Stomach (tissue), 8 donors: ENCODE measurements at regions not wholly inside any gene's neighbourhood (a gene's known extent, or its start where the extent isn't known, plus 50 kb on each side); places are given as distances from the start of the nearest gene placed in this dataset.

Source experiments
- DNase-seq, 2 donors: peaks; one replicate each; pipeline versions ENCODE4 v3.0.0 to v3.0.0-alpha.2; 2013 to 2019
- H3K27ac ChIP-seq, 5 donors: fragments of 200-600 bp in 4 of 5; sonication (generic) in 4 of 5; one replicate each; pipeline ENCODE4 v1.5.1; 2013 to 2019; ENCODE audit warnings: mild to moderate bottlenecking in 1 of 5, moderate library complexity in 1 of 5
- H3K27me3 ChIP-seq, 3 donors: fragments of 200-600 bp; sonication (generic); one replicate each; pipeline ENCODE4 v1.5.1; 2017 to 2019; ENCODE audit warnings: mixed run types in 1 of 3
- H3K36me3 ChIP-seq, 4 donors: fragments of 200-600 bp; sonication (generic); 1 replicate in 3 of 4; 2 replicates in 1 of 4; pipeline ENCODE4 v1.5.1; 2016 to 2019
- H3K4me1 ChIP-seq, 4 donors: fragments of 200-600 bp; sonication (generic); one replicate each; pipeline ENCODE4 v1.5.1; 2016 to 2019
- H3K4me3 ChIP-seq, 4 donors: fragments of 200-600 bp; sonication (generic) in 3 of 4; one replicate each; pipeline ENCODE4 v1.5.1; 2016 to 2019; ENCODE audit warnings: mild to moderate bottlenecking in 1 of 4
- H3K9me3 ChIP-seq, 4 donors: fragments of 200-600 bp; sonication (generic); one replicate each; pipeline ENCODE4 v1.5.1; 2016 to 2019
- EP300 ChIP-seq: sonication (generic); formaldehyde crosslinking; IDR thresholded peaks from one replicate; pipeline ENCODE4 v1.6.1; 2017; ENCODE audit warnings: antibody characterized with exemption
- POLR2A ChIP-seq, 4 donors: fragments of 450-650 bp; IDR thresholded peaks; one replicate each; pipeline ENCODE4 v1.6.1; 2016; ENCODE audit warnings: antibody characterized with exemption in 4 of 4, control low read depth in 2 of 4, mild to moderate bottlenecking in 1 of 4, moderate library complexity in 1 of 4
- POLR2AphosphoS5 ChIP-seq, 3 donors: sonication (generic); formaldehyde crosslinking; IDR thresholded peaks; one replicate each; pipeline ENCODE4 v1.6.1; 2016; ENCODE audit warnings: antibody characterized with exemption in 3 of 3
- WGBS, 5 donors: extraction: QIAGEN DNeasy Blood & Tissue Kit in 3 of 5; methylation state at CpG; one replicate each; pipeline versions ENCODE4 v1.1.5 to v1.1.7; 2013 to 2018; 5-methylcytosine and 5-hydroxymethylcytosine counted together
- intact Hi-C: fragments of 100-400 bp; cut with DNase I; formaldehyde crosslinking; loops from one replicate; pipeline ENCODE4 v1.15.1; 2023; ENCODE audit warnings: low total_unique reads
- TF ChIP-seq, protein P1 (sequence below), 7 experiments: fragments of 450-650 bp in 4 of 7; fragments of 200-600 bp in 3 of 7; sonication (generic) in 3 of 7; IDR thresholded peaks; one replicate each; pipeline ENCODE4 v1.5.1; 2016 to 2019; ENCODE audit warnings: antibody characterized with exemption in 7 of 7, control low read depth in 2 of 7, mild to moderate bottlenecking in 1 of 7
- donor health status: healthy with polysubstance abuse.
- donor health status: Bipolar disorder and iron deficiency.
- donor health status: healthy.

DNA sequence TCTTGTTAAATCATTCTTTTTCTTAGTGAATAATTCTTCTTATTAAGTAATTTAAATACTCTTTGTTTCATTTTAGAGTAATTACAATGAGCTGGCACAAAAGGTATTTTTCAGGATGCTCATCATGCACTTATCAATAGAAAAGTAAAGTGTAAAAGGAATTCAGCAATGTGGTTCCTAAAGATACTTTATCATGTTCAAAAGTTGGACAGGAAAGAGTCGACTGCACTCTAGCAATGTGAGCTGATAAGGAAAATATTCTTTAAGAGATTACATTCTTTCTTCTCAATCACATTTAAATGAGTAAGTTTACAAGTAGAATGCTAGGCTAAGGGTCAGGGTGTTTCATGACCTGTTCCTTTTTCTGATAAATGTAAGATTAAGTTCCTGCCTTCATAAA, 609.5 kb upstream of the FAM241A start:
- 0 to 12% (median 9%) methylated on average over 1 of the region's 1 CpG for WGBS, 5 donors
- no peak for TF ChIP-seq POLR2AphosphoS5 (IDR thresholded peaks at IDR 0.05)
- TF ChIP-seq, protein P1, sequence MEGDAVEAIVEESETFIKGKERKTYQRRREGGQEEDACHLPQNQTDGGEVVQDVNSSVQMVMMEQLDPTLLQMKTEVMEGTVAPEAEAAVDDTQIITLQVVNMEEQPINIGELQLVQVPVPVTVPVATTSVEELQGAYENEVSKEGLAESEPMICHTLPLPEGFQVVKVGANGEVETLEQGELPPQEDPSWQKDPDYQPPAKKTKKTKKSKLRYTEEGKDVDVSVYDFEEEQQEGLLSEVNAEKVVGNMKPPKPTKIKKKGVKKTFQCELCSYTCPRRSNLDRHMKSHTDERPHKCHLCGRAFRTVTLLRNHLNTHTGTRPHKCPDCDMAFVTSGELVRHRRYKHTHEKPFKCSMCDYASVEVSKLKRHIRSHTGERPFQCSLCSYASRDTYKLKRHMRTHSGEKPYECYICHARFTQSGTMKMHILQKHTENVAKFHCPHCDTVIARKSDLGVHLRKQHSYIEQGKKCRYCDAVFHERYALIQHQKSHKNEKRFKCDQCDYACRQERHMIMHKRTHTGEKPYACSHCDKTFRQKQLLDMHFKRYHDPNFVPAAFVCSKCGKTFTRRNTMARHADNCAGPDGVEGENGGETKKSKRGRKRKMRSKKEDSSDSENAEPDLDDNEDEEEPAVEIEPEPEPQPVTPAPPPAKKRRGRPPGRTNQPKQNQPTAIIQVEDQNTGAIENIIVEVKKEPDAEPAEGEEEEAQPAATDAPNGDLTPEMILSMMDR (IDR thresholded peaks at IDR 0.05): no peak
- TF ChIP-seq POLR2A (IDR thresholded peaks at IDR 0.05): no peak
- TF ChIP-seq EP300: no peak
- H3K9me3 ChIP-seq: no peaks in the 10 kb centered on the region
- no peaks in the 10 kb centered on the region for H3K4me1 ChIP-seq
- no peak for DNase-seq
- no peak overlapping the region for H3K27ac ChIP-seq
- no peaks in the 10 kb centered on the region for H3K36me3 ChIP-seq
- H3K27me3 ChIP-seq: no peaks in the 10 kb centered on the region
- intact Hi-C loops: no loop called here
- no peak overlapping the region for H3K4me3 ChIP-seq

DNA sequence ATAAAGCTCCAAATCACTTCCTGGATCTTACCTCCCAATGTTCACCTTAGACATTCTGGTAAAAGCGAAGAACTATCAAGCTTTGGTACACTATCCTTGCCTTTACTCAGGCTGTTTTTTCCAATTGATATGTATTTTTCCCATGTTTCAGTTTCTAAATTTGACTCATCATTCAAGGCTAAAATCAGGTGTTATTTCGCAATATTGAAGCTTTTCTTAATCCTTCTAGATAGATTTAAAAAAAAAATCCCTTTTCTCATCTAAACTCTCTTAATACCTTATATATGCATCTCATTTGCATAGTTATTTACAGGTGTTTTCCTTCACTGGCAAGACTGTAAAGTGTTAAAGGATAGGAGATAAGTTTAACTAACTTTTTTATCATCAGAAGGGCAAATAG, 608.1 kb upstream of the FAM241A start:
- no peaks in the 10 kb centered on the region for H3K27me3 ChIP-seq
- H3K4me3 ChIP-seq: no peak overlapping the region
- intact Hi-C loops: no loop called here
- no peak for DNase-seq
- no peaks in the 10 kb centered on the region for H3K9me3 ChIP-seq
- H3K36me3 ChIP-seq: no peaks in the 10 kb centered on the region
- H3K4me1 ChIP-seq: no peaks in the 10 kb centered on the region
- 72 to 88% (median 81%) methylated on average over 2 of the region's 2 CpGs for WGBS, 5 donors
- no peak for TF ChIP-seq POLR2AphosphoS5 (IDR thresholded peaks at IDR 0.05)
- TF ChIP-seq POLR2A (IDR thresholded peaks at IDR 0.05): no peak
- TF ChIP-seq, protein P1 (IDR thresholded peaks at IDR 0.05): no peak
- TF ChIP-seq EP300: no peak
- no peak overlapping the region for H3K27ac ChIP-seq

DNA sequence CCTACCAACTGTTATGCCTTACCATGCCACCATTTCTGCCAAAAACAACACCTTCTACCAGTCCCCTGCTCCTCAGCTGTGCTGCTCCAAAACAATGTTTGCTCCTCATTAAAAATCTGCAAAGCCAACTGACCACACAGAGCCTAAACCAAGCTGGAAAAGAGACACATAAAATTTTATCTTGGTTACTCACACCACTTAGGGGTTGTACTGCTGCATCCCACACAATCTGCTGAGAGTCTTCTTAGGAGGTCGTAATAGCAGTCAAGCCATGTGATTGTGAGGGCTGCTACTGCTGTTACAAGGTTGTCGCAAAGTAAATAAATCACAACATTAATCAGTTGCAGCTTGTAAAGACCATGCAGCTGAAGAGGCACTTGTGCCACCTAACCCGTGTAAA, 607.4 kb upstream of the FAM241A start:
- H3K4me3 ChIP-seq: no peak overlapping the region
- no peaks in the 10 kb centered on the region for H3K36me3 ChIP-seq
- H3K4me1 ChIP-seq: no peaks in the 10 kb centered on the region
- intact Hi-C loops: no loop called here
- no peak overlapping the region for H3K27ac ChIP-seq
- no peak for DNase-seq
- H3K27me3 ChIP-seq: no peaks in the 10 kb centered on the region
- TF ChIP-seq POLR2AphosphoS5 (IDR thresholded peaks at IDR 0.05) (no peak), EP300 (no peak), POLR2A (IDR thresholded peaks at IDR 0.05) (no peak)
- TF ChIP-seq, protein P1 (IDR thresholded peaks at IDR 0.05): no peak
- 37 to 61% (median 47%) methylated on average over 3 of the region's 3 CpGs for WGBS, 5 donors
- H3K9me3 ChIP-seq: no peaks in the 10 kb centered on the region

DNA sequence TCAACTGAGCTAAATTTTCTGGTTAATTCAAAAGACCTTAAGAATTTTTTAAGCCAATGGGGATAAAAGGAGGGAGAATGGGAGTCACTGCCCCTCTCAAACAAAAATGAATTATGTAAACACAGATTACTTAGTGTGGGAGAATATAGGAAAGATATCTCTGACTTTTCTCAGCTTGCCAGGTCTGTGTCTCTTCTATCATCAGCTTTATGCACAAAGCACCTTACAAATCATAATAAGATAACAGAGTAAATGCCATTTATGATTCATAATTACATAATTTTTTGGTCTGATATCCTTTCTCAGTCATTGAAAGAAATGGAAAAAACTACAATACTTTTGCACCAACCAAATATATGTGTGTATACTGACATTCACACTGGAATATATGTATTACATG, 604.6 kb upstream of the FAM241A start:
- H3K4me3 ChIP-seq: no peak overlapping the region
- intact Hi-C loops: no loop called here

More for the DNA sequence above, 604.6 kb upstream of the FAM241A start:
- DNase-seq: no peak
- H3K36me3 ChIP-seq: no peaks in the 10 kb centered on the region
- no peaks in the 10 kb centered on the region for H3K4me1 ChIP-seq
- H3K27ac ChIP-seq: no peak overlapping the region
- no peaks in the 10 kb centered on the region for H3K27me3 ChIP-seq
- TF ChIP-seq, protein P1 (IDR thresholded peaks at IDR 0.05): no peak
- no peak for TF ChIP-seq EP300
- no peak for TF ChIP-seq POLR2AphosphoS5 (IDR thresholded peaks at IDR 0.05)
- no peak for TF ChIP-seq POLR2A (IDR thresholded peaks at IDR 0.05)
- H3K9me3 ChIP-seq: no peaks in the 10 kb centered on the region
